CD1c-positive myeloid dendritic cell (primary cell): ENCODE measurements at regions not wholly inside any gene's neighbourhood (a gene's known extent, or its start where the extent isn't known, plus 50 kb on each side); places are given as distances from the start of the nearest gene placed in this dataset.
A peak's percentile ranks its signal among the peaks of the same experiment; 100 is the strongest.

Experiments
- DNase-seq: peaks from one replicate; pipeline ENCODE4 v3.0.0-alpha.2; 2016; ENCODE audit errors: extremely low spot score

DNA sequence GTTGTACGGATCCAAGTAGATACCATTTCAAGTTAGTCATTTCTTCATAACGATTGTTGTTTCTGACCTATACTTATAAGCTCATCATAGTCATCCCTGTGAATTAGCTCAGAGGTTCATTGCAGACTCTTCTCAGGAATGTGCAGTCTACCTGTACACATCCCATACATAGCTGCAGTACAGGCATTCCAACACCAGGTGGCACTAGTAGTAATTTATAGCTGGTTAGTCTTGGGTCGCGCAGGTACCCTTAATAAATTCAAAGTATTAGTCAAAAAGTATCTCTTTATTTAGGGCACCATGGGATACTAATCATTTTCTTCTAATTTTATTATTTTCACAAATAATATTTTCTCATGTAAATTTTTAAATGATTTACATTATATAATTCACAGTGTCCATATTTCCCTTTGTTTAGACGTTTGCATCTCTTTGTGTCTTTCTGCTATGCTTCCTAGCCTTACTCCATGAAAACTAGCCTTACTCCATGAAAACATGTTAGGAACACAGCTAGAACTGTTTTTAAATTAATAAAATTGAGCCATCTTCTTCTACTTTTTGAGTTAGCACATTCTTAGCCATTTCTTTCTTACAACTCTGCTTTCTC is 128.6 kb upstream of the FAM83B start:
- peak; percentile 63 for DNase-seq

DNA sequence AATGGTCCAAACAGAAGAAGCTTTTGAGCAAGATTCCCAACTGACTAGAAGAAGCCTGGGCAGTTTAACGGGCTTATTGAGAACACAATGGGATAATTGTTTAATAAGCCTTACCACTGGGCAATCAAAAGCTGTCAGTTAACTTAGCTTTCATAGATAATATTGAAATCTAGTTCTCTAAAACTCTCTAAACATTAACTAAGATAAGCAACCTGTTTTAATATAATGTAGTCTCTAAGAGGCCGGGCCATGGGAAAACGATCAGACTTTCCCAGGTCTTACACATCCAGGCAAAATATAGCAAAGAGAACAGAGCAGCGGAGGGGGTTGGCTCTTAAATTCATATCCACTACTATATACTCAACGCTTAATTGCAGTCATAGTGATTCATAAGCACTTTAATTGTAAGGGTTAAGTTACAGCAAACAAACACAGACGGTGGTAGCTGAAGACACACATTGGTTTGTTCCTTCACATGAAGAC is 128.0 kb upstream of the FAM83B start:
- no peak for DNase-seq

DNA sequence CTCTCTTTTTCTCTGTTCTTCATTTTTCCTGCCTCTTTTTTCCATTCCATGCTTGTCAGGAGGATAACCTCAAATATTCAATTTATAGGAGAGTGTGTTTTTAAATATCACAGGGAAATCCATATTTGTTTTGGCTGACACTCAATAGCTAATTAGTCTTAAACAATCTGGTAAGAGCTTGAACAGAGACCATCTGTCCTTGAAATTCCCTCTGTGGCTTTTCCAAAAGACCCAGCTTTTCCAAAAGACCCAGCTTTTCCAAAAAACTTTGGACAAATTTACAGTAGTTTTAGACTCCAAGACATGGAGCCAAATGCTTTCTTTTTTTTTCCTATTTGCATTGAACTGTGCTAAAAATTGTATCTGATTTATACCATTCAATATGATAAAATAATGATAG is 127.4 kb upstream of the FAM83B start:
- no peak for DNase-seq

DNA sequence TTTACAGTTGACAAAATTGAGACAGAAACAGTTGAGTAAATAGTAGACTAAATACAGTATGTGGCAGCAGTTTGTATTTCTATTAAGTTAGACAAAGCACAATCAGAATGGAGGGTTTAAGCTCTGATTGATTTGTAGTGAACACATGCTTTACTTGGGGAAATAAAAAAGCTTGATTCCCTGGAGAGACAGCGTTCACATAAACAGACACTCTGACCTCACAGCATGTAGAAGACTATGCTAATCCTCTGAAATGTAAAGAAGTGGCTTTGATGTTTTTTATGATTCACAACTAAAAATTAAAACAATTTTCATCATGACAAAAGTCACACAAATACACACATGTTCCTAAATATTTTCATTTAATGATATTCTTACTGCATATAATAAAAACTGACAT is 126.9 kb upstream of the FAM83B start:
- DNase-seq, result no peak

DNA sequence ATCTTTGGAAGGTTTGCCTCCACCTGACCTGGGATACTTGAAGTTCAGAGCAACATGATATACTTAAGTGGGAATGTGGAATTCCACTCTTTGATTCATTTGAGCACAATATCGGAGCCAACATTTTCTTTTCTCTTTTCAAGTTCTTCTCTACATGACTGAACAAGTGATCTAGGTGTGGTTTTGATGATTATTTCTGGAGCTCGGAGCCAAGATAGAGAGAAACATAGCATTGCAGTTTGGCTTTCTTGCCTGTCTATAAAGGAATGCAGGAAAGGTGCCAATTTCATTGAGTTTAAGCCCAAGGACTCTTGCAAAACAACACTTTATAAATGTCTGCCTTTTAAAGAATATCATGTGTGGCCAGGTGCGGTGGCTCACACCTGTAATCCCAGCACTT is 124.2 kb upstream of the FAM83B start:
- DNase-seq, result no peak

DNA sequence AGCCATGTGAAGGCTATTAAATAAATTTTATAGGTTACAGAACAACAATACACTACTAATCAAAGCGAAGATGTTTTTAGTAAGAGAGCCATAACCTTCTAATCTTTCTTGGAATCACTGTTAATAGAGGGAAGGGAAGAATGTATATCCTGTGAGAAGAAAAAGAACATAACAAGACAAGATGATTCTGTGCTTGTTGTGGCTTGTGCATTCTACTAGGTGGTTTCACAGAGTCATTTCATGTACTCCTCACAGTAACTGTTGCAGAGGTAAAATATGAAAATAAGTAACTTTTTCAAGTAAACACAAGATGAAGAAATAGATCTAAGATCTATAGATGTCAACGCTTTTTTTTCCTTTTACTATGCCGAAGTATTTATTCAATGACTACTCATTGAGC is 116.9 kb upstream of the FAM83B start:
- DNase-seq, result no peak

DNA sequence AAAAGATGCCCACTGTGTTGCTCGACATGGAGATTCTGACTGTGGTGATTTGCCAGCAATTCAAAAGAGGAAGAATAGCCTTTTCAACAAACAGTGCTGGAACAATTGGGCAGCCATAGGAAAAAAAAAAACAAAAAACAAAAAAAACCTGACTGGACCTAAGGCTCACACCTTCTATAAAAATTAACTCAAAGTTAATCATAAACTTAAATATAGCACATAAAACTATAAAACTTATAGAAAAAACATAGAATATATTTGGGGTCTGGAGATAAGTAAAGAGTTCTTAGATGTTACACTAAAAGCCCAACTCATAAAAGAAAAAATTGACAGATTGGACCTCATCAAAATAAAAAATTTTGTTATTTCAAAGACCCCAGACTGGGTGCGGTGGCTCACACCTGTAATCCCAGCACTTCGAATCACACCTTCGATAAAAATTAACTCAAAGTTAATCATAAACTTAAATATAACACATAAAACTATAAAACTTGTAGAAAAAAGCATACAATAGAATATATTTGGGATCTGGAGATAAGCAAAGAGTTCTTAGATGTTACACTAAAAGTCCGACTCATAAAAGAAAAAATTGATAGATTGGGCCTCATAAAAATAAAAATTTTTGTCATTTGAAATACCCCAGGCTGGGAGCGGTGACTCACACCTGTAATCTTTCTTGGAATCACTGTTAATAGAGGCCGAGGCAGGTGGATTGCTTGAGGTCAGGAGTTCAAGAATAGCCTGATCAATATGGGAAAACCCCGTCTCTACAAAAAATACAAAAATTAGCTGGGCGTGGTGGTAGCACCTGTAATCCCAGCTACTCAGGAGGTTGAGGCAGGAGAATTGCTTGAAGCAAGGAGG is 115.6 kb upstream of the FAM83B start:
- no peak for DNase-seq

DNA sequence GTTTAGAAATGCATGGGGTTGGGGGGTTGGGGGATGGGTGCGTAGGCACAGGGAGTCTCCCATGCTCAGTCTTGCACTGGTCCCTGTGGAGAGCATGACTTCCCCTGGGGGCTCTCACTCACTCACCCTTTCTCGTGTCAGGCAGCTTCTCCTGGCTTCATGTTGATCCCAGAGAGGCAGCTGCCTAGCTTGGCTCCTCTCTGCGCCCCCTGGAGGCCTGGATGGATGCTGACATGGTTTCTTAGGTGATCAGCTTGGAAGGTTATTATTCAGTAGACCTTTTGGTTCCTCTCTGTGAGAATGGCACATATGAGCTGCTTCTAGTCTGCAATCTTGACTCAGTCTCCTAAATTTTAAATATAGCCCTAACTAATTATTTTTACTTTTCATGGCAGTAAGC is 109.3 kb upstream of the FAM83B start:
- no peak for DNase-seq

DNA sequence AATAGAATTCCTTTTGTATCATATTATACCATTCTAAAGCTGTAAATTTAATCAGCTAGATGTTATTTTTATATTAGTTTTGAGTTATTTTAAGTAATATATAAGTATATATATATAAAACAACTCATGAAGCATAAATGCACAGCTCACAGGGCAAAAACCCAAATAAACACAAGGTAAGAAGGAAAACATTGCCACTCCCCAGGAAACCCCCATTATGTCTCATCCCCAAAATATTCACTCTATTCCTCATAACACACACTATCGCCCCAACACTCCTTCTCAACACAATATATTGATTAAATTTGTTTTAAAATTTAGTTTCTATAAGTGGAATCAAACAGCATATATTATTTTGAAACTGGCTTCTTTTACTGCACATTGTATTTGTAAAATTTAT is 98.6 kb upstream of the FAM83B start:
- DNase-seq, result no peak

DNA sequence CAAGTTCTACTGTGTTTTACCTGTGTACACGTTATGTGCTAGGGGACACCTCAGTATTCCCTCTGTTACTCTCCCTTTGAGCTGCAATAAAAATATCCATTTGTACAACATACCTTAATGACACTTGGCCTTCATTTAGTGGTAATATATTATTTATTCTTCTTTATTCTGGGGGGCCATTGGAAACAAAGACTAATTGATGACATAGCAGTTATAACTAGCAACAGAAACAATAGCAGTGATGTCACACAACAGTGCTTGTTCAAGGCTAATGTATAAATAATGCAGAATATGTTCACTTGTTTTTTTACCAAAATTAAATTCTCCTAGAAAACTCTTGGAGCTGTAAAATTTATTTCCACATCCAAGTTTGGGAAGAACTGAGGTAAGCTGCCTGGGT is 92.2 kb upstream of the FAM83B start:
- DNase-seq, result no peak

DNA sequence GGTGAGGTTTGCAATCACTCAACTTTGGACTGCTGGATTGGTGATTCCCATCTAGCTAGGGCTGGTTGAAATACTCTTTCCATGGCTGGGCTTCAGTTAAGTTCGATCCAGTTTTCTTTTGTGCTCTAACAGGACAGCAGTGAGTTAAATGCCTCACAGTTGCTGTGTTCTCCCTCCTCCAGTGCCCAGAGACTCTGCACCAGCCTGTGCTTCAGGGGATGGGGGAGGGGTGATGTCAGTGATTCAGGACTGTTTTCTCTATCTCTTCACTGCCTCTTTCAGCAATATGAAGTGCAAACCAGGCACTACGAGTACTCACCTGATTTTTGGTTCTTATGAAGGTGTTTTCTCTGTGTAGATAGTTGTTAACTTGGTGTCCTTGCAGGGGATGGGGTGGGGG is 88.2 kb upstream of the FAM83B start:
- no peak for DNase-seq

DNA sequence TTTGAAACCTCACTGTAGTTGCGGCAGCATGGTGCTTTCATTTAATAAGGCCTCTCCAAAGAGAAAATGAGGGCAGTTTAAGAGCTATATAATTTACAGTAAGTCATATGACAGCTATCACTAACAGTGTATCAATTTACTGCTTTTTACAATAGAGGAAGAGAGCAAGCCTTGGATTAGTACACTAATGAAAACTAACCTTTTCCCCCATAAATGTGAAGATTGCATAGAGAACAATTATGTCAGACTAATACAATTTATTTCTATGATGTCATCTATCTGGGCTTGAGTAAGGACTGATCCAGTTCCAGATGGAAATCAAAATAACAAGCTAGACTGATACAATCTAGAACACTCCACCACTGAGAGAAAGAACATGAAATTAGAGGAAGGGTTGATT is 78.1 kb upstream of the FAM83B start:
- no peak for DNase-seq

DNA sequence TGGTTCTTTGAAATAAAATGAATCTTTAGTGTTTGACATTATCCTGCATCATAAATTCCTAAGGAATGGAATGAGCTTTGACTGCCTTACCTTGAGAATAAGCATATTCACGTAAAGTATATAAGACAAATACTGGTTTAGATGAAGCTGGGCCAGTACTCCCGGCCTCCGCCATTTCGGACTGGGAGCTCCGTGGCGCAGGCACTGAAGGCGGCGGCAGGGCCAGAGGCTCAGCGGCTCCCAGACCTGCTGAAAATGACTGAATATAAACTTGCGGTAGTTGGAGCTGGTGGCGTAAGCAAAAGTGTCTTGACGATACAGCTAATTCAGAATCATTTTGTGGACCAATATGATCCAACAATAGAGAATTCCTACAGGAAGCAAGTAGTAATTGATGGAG is 76.2 kb upstream of the FAM83B start:
- no peak for DNase-seq

DNA sequence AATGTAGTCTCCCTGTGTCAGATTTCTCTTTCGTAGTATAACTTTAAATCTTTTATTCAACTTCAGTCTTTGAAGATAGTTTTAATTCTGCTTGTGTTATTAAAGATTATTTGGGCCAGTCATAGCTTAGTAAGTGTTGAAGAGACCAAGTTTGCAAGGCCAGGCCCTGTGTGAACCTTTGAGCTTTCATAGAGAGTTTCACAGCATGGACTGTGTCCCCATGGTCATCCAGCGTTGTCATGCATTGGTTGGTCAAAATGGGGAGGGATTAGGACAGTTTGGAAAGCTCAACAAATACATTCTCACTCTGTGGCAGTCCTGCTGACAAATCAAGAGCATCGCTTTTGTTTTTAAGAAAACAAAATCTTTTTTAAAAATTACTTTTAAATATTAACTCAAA is 74.6 kb upstream of the FAM83B start:
- no peak for DNase-seq

DNA sequence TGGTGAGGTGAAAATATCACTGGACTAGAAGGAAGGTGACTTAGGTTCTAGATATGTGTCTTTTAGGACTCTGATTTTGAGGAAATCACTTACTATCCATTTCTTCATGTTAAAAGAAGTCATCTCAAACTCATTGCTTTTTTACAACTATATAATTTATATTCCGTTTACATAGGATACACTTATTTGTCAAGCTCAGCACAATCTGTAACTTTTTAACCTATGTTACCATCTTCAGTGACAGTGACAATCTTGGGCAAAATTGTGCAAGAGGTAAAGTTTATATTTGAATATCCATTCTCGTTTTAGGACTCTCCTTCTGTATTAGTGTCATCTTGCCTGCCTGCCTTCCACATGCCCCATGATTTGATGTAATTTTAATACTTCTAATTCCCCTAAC is 74.0 kb upstream of the FAM83B start:
- no peak for DNase-seq

DNA sequence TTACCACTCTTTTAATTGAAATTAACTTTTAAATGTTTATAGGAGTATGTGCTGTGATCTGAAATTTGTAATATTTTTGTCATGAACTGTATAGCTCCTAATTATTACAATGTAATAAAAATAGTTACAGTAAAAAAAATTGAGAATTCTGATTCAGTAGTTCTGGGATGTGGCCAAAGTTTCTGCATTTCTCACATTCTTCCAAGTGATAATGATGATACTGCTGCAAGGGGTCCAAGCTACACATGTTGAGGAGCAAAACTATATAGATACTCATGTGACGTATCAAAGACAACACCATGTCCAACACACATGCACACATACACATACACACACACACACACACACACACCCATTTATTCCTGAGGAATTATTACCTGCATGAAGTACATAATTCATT is 71.0 kb upstream of the FAM83B start:
- DNase-seq, result no peak

DNA sequence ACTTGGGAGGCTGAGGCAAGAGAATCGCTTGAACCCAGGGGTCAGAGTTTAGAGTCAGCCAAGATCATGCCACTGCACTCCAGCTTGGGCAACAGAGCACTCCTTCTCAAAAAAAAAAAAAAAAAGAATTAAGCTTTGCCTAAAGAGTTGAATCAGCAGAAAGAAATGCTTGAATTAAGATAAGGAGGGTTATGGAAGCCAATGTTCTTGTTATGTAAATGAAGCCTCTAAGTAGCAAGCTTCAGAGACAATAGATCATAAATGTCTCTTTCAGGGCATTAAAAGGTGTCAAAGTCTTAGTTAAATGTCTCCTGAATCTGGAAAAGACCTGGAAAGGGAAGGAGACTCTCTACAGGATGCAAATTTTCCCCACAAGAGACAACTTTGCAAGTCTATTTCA is 69.7 kb upstream of the FAM83B start:
- DNase-seq, result no peak

DNA sequence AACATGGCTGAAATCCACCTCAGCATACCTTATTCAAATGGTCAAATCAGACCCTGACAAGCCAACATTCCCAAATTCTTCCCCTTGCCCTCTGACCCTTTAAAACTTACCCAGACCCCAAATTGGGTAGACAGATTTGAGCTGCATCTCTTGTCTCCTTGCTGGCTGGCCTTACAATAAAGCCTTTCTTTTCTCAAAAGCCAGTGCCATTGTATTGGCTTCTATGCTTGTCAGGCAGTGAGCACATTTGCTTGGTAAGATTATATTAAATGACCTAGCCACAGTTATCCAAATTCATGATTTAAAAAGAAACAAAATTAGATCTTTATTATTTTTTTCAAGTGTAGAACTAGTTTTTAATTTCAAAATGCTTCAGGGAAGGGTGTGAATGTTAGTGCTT is 67.8 kb upstream of the FAM83B start:
- no peak for DNase-seq

DNA sequence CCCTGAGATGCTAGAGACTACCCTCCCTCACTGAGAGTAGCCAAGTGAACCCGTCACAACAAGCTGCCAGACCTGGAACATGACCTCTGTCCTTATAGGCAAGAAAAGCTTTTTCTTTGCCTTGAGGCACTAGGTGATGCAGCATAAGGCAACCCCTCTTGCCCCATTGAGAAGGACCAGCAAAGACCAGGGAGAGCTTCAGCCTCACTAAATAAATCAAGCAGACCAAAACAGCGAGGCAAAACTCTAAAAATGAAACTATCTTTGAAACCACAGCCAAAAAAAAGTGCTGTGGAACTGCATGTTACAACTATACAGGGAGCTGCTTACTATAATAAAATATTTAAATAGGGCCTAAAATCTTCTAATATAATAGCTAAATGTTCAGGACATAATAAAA is 62.6 kb upstream of the FAM83B start:
- no peak for DNase-seq

DNA sequence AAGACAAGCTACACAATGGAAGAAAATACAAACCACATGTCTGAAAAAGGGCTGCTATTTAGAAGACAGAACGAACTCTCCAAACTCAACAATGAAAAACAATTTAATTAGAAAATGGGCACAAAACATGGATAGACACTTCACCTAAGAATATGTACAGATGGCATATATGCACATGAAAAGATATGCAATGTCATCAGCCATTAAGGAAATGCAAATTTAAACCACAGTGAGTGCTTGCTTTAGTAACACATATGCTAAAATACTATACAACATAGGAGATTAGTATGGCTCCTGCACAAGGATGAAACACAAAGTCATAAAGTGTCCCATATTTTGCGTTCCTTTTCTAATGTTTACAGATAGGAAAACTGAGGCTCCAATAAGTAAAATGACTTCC is 60.4 kb upstream of the FAM83B start:
- DNase-seq, result no peak

DNA sequence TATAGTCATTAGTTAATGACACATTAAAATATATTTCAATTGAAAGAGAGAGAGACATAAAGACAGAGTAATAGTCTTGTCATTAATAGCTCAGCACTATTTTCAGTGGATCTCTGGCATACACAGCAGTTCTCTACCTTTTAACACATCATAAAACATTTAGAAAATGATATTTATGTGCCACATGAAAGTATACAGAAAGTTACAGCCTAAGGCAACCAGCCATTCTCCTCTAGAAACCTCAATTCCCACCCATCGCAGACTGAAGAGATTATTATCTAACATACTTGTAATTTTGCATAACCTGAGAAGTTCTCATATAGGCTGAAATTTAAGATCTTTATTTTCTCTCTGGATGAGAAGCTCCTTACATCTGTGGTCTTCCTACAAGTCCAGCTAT is 58.7 kb upstream of the FAM83B start:
- no peak for DNase-seq
